Activated T-cell treated with anti-CD3 and anti-CD28 coated beads for 1 hour (primary cell): ENCODE measurements at regions not wholly inside any gene's neighbourhood (a gene's known extent, or its start where the extent isn't known, plus 50 kb on each side); places are given as distances from the start of the nearest gene placed in this dataset.

ENCODE experiments used
- DNase-seq: peaks from one replicate; pipeline ENCODE4 v3.0.0-alpha.2; 2020; ENCODE audit warnings: low read depth

GRCh38 chr22:47465809-47466208 lies 703.4 kb downstream of the TBC1D22A start:
- no peak for DNase-seq

GRCh38 chr22:47465222-47465621 lies 702.8 kb downstream of the TBC1D22A start:
- no peak for DNase-seq

- DNase-seq: no peak
These were observed 700.8 kb downstream of the TBC1D22A start for GRCh38 chr22:47463220-47463619.

DNA sequence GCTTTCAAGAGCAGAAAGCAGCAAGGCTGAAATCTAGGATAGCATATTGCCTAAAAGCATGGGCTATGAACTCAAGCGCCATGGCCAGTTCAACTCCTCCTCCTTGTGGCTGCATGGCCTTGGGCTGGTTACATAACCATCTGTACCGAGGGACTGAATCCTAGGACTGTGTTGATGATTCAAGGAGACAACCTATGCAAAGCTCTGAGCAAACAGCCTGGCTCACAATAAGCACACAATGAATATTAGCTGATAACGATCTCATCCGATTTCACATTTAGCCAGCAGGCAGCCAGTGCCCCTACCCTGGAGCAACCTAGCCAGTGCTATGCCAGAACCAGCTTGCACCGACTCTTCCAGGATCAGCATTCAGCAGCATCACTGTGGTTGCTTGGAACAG lies 698.4 kb downstream of the TBC1D22A start:
- no peak for DNase-seq

GRCh38 chr22:47460176-47460575 lies 697.7 kb downstream of the TBC1D22A start:
- DNase-seq: no peak

DNA sequence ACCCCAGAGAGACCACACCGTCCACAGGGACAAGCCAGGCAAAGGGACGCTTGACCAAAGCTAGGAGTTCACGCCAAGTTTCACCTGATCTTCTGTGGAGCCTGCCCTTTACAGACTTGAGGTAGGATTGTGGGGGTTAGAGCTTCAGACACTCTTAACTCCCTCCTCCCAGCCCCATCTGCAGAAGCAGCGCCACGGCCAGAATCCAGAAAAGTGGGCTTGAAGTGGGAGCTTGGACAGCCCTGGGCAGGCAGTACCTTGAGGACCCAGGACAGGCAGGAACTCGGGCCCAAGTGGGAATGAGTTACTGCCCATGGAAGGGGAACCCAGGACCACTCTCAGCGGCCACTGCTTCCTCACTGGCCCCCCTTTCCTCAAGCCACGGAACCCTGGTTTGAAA lies 695.9 kb downstream of the TBC1D22A start:
- no peak for DNase-seq

- DNase-seq: no peak
These were observed 695.3 kb downstream of the TBC1D22A start for GRCh38 chr22:47457509-47458300.

DNA sequence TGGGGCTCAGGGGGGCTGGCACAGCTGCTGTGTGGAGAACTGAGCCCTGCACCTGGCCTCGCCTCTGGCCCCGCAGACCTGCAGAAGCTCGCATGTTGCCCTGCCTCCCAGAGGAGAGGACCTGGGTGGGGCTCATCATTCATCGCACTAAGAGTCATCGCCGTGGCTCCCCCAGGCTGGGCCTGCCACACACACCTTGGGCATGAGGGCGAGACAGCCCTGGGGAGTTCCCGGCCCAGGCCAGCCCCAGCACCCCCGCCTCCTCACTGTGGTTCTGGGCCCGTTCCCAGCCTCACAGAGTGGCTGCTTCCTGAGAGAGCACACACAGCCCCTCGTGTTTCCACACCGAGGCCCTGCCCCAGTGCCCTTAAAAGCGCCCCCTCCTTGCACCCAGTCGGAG lies 694.6 kb downstream of the TBC1D22A start:
- no peak for DNase-seq

- DNase-seq: no peak
These were observed 693.6 kb downstream of the TBC1D22A start for GRCh38 chr22:47456031-47456430.

DNA sequence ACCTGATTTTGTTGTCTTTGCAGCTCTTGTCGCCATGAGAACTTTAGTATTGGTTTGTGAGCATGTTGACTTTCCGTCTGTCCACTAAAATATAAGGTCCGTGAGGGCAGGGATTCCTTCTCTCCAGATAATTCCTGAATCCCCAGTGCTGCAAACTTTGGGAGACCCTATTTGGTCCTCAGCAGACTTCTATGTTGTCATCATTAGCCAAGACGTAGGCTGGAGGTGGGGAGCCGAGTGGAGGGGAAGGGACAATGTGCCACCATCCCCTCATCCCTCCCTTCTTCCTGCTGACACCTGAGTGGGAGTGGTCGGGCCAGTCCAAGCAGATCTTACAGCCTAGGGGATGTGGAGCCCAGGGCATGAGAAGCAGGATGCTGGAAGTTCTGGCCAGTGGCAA lies 690.6 kb downstream of the TBC1D22A start:
- no peak for DNase-seq

DNA sequence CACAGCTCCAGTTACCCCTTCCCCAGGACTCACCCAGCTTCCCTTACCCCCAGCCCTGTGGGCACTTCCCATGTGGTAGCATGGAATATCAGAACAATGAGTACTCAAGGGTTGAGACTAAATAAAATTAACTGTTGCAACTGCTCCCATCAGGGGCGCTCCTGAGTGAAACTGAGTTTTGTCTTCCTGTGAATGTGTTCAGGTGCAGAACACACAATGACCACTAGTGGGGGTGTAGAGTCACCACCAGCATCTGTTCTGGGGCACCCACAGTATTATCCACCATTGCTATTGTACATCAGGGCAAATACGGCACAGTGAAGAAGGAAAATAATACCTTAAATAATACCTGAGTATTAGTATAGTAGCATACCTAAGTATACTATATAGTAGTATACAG lies 689.7 kb downstream of the TBC1D22A start:
- no peak for DNase-seq

DNA sequence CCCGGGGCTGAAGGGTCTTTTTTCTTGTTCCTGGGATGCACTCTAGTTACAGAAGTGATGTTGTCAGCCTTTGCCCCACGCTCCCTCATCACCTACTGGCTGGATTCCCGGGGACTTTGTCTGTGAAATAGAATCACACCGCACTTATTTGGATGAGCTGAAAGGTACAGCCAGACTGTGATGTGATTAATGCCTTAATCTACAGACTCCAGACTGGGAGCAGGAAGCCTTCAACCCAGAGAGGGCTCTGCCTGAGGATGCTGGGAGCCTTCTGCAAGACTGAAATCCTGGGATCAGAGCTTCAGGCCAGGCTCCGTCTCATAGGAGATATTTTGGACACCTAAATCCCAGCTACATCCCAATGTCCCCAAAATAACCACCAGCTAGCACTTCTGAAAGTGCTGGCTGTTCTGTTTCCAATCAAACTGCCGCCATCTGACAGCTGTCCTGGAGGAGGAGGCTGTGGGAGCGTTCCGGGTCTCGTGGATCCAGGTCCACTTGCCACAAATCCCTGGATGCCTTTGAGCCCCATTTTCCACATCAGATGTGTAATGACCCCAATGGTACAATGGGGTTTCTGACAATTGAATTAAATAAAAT lies 688.5 kb downstream of the TBC1D22A start:
- DNase-seq: no peak

DNA sequence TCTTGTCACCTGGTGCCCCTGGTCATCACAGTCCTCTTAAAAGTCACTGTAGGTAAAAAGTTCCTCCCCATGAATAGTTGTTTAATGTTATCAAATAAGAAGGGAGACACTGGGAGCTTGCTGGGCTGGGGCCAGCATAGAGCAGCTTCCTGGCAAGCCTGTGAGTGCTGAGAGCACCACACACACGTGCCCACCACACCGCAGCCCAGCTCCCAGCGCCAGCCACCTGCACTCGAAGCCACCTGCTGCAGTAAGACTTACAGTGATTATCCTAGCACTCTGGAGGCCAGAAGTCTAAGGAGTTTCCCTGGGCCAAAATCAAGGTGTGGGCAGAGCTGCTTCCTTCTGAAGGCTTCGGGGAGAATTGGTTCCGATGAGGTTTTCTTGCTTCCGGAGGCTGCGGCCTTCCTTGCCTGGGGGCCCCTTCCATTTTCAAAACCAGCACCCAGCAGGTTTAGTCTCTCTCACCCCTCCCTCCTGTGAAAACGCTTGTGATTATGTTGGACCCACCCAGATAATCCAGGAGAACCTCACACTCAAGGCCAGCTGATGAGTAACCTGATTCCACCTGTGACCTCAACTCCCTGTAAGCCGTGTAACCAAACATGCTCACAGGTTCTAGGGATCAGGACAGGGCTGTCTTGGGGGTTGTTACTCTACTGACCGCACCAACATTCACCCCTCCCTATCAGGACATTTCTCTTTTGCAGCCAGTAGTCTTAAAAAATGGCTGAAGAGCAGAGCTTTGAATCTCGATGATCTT lies 687.2 kb downstream of the TBC1D22A start:
- no peak for DNase-seq

- no peak for DNase-seq
These were observed 686.1 kb downstream of the TBC1D22A start for GRCh38 chr22:47448231-47449223.

DNA sequence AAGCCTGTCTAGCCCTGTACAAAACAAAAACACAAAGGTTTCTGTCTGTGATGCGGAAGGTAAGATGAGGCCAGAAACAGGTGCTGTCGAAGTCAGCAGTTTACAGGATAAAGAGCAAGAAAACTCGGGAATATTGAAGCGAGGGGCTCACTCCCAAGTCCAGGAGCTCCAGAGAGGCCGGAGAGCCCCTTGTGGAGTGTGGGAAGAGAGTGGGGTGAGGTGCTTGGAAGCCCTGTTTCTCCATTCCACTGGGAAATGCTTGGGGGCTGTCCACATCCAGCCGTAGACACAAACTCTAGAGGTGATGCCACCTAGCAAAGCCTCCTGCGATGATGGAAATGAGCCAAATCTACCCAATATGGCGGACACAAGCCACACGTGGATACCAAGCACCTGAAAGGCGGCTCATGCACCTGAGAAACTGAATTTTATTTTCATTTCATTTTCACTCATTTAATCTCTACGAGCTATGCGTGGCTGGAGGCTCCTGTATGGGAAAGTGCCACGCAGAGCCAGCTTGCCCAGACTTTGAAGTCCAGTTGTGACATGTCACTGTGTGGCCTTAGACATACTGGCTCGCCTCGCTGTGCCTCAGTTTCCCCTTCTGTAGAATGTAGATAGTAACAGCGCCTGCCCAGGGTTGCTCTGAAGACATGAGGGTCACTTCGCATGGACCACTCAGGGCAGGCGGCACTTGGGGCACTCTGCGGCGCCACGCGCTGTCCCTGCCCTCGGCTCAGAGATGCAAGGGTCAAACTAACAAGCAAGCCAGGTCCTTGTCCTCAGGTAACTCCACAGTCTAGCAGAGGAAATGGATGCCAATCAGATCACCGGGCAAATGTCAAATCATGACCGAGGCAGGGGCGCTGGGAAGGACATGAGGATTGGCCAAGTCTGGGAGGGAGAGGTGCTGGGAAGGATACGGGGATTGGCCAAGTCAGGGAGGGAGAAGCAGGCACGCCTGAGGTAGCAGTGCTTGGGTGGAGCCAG lies 684.7 kb downstream of the TBC1D22A start:
- DNase-seq: no peak

DNA sequence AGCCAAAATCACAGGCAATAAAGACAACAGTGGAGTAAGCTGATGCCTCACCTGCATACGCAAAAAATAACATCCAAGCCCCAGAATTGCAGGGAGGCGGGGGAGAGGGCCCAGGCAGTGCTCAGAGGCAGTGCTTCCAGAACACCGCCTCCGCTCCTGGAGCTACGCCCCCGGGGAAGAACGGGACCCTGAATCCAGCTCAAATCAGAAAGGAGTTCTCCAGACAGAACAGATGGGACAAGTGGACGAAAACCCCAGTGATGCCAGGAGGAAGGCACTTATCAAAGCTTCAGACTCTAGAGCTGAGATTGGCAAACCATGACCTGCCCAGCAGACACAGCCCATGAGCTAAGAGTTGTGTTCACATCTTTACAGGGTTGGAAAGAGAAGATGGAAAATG lies 683.9 kb downstream of the TBC1D22A start:
- DNase-seq: no peak

GRCh38 chr22:47445716-47446290 lies 683.4 kb downstream of the TBC1D22A start:
- DNase-seq: no peak

- no peak for DNase-seq
These were observed 682.8 kb downstream of the TBC1D22A start for GRCh38 chr22:47445212-47445611.

DNA sequence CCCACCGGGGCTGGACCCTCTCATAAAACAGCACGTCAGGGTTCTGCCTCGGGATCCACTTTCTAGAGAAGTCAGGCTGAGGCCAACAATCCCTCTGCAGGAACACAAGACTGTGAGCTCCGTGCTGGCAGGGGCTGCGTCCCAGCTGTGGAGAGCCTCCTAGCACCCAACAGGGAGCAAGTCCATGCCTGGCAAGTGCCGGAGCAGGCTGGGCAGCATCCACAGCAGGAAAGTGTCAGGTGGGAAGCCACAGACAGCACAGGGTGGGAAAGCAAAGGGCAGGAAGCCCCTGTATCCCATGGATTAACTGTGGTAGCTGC lies 682.3 kb downstream of the TBC1D22A start:
- DNase-seq: no peak
